Body of pancreas (tissue), 4 donors: ENCODE measurements at regions not wholly inside any gene's neighbourhood (a gene's known extent, or its start where the extent isn't known, plus 50 kb on each side); places are given as distances from the start of the nearest gene placed in this dataset.

Experiments
- POLR2A ChIP-seq, 3 donors: fragments of 450-650 bp; IDR thresholded peaks; one replicate each; pipeline ENCODE4 v1.6.1; 2016; ENCODE audit warnings: antibody characterized with exemption in 3 of 3, mild to moderate bottlenecking in 2 of 3
- TF ChIP-seq, protein P1 (sequence below), 7 experiments: fragments of 450-650 bp in 4 of 7; fragments of 200-600 bp in 3 of 7; sonication (generic) in 3 of 7; IDR thresholded peaks; one replicate each; pipeline ENCODE4 v1.5.1; 2016 to 2019; ENCODE audit warnings: antibody characterized with exemption in 7 of 7

GRCh38 chr12:17527021-17527420, 563.0 kb downstream of the RERGL start:
- TF ChIP-seq, protein P1, sequence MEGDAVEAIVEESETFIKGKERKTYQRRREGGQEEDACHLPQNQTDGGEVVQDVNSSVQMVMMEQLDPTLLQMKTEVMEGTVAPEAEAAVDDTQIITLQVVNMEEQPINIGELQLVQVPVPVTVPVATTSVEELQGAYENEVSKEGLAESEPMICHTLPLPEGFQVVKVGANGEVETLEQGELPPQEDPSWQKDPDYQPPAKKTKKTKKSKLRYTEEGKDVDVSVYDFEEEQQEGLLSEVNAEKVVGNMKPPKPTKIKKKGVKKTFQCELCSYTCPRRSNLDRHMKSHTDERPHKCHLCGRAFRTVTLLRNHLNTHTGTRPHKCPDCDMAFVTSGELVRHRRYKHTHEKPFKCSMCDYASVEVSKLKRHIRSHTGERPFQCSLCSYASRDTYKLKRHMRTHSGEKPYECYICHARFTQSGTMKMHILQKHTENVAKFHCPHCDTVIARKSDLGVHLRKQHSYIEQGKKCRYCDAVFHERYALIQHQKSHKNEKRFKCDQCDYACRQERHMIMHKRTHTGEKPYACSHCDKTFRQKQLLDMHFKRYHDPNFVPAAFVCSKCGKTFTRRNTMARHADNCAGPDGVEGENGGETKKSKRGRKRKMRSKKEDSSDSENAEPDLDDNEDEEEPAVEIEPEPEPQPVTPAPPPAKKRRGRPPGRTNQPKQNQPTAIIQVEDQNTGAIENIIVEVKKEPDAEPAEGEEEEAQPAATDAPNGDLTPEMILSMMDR (IDR thresholded peaks at IDR 0.05) = no peak
- no peak for TF ChIP-seq POLR2A (IDR thresholded peaks at IDR 0.05)
